IPS DF 19.7 (cell line): ENCODE measurements at regions not wholly inside any gene's neighbourhood (a gene's known extent, or its start where the extent isn't known, plus 50 kb on each side); places are given as distances from the start of the nearest gene placed in this dataset.
"Not testable (repeated sequence)": the region's sequence is repeated elsewhere in the genome, so short reads cannot be mapped to it uniquely, and the experiment has no call there.

Source experiments
- DNase-seq: peaks from one replicate; pipeline ENCODE4 v3.0.0-alpha.2; 2013; ENCODE audit warnings: low read depth, low spot score

DNA sequence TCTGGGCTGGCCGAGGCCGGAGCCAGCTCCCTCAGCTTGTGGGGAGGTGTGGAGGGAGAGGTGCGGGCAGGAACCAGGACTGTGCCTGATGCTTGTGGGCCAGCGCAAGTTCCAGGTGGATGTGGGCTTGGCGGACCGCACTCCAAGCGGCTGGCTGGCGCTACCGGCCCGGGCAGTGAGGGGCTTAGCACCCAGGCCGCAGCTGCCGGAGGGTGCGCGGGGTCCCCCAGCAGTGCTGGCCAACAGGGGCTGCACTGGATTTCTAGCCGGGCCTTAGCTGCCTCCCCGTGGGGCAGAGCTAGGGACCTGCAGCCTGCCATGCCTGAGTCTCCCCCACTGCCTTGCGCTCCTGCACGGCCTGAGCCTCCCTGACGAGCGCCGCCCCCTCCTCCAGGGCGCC lies 242.8 kb downstream of the CCSER2 start:
- no peak for DNase-seq

DNA sequence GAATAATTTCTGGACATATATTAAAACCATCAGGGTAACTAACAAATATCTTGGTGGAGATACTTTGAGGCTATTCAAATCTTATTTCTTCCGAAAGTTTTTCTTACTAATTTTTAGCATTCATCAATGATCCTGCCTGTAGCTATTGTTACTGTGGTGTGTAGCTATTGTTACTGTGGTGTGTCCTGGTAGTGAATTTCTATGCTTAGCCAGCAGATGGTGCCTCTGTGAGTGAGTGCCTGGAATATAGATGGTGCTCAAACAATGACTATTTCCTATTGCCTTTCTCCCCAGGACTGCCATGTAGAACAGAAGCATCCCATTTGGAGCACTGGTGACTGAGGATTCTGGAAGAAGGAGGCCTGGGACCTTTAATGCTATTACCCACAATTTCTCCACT lies 245.7 kb downstream of the CCSER2 start:
- no peak for DNase-seq

DNA sequence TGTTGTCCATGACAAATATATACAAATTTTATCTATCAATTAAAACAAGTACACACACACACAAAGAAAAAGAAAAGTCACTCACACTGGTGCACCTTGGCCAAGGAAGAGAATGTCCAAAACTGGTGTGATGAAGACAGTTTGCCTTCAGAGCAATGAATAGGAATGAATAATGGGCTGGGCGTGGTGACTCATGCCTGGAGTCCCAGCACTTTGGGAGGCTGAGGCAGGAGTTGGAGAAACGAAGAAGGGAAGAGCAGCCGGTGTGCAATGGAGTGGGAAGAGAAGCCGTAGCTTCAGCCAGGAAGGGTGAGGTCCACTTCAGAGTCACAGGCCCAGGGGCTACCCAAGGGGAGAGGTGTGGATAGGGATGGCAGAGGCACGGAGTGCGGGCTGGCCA lies 253.6 kb downstream of the CCSER2 start:
- no peak for DNase-seq

DNA sequence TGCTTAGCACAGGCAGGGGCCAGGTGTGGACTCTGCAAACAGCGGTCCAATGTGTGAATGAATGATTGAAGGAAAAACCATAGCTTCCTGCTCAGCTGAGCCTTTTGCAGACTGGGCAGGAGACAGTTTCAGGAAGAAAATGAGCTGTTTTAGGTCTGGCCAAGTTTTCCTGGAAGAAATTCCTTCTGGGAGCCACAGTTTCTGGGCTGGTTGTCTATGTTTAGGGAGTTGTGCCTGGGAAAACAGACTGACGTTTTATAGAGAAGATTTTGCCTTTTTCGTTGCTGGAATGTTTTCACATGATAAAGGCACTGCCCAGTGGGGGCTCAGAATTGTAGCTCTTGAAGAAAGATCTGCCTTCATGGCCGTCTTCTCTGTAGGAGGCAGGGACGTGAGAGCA lies 255.1 kb downstream of the CCSER2 start:
- DNase-seq, result no peak

DNA sequence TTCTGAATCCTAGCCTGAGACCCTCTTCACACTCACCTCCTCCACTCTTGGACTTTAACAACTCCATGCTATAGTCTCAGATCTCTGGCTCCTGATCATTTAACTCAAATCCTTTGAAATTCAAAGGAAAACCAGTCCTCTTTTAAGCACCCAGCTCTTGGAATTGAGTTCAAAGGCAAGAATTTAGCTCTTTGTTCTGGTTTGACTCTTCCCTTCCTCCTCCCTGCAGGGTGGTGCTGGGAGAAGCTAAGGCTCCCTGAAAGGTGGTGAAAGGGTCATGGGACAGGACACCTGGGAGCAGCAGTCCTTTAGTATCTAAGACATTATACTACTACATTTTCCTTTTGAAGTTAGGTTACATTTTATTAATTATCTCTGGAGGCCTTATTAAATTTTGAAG lies 259.4 kb downstream of the CCSER2 start:
- DNase-seq, result peak; percentile 45

DNA sequence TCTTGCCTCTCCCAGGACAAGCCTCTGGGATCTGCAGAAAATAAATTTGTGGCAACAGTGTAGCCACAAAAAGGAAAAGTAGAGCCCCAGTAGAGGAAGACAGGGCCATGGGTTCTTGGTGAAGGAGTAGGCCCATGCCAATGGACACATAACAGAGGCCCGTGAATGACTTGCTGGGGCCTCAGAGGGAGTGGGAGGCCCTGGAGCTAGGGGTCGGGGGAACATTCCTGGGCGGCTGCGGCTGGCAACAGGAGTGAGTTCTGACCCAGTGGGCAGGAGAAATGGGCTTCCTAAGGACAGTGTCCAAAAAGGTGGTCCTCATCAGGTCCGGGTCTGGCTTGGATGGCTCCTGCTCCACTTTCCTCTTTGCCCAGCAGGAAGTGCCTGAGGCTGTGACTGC lies 260.0 kb downstream of the CCSER2 start:
- no peak for DNase-seq

DNA sequence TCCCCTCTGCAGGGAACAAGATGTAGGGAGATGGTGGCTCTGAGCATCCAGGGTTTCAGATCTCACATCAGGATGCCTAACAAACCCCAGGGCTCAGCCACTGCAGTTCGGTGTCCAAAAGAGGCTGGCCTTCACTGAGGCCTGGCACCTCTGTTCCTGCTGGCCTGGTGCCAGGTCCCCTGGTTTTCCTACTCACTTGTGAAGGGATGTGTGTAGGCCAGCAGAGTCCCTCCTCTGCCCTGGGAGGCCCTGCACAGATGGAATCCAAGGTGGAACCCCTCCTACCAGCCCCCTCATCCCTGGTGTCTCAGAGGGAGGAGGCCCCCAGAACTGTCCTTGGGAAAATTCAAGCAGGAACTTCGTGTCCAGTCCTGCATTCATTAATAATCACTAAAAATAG lies 260.6 kb downstream of the CCSER2 start:
- DNase-seq, result no peak

DNA sequence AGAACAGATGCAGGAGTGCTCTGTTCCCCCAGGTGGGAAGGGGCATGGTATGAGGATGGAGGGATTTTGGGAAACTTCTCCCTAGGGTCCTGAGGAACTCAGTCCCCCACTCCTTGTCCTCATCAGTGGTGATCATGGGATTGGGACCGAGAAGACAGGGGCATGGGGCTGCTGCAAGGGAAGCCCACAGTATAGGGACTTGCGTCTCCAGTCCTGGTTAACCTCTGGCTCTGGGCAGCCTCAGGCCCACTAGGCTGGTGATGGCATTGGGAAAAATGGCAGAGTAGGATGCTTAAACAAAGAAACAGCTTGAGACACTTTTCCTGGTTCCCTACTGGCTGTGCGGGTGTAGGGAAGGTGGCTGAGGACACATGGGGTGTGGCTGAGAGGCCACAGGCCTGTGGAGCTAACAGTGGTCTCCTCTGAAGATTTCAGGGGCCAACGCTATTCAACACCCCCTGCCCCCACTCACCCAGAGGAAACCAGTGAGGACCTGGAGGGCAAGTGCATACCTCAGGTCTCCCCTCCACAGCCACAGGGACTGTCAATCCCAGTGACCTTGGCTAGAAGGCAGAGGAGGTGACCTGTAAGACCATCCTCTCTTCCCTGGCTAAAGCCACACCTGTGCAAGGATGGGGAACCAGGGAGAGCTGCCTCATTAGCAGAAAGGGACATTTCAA lies 261.3 kb downstream of the CCSER2 start:
- no peak for DNase-seq

DNA sequence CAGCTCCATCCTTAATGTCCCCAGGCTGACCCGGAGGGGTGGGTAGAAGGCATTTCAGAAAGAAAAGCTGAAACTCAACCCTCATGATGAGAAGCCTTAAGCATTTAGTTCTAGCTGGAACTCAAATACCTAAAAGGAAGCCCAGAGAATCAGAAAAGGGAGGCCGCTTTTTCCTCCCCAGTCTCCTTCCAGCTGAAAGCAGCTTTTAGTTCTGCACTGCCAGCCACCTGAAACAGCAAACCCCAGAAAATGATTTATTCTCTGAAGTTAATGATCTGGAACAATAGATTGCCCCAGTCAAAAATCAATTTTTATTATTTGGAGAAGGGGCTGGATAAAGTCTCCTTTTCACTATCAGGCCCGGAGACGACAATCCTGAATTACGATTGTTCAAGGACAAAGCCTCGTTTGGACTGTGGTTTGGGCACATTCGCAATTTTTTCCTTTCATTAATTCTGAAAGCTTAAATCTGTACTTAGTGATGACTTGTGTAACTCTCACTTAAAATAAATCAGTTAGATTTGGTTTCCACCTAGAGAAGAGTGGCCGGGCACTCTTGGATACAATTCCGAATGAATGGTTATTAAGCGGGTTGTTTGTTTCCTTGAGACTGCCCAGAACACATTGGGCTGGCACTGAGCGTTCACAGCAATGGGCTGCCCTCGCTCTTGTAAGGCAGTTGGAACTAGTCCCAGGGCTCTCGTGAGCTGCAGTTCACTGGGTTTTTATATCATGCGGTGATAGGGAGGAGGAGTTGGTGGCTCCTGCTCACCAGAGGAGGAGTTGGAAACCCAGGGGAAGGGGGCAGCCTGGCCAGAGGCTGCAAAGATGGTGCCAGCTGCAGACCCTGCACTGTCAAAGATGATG lies 262.2 kb downstream of the CCSER2 start:
- DNase-seq, result no peak

DNA sequence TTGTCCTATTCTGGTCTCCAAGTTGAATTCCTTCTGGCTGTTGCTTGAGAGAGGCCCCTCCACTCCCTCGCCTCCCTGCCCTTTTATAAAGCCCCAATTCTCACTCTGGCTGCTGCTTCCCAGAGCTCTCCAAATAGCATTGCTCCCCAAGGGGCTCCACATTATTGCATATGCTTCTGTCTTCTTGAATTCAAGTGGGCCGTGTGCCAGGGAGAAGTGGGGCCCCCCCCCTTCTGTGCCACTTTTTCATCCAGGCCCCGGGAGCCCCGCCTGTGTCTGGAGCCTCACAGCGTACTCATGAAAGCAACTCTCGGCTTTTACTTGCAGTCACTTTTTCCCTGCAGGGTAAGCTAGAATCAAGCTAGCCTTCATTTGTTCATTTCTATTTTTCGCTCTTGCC lies 265.1 kb downstream of the CCSER2 start:
- no peak for DNase-seq

DNA sequence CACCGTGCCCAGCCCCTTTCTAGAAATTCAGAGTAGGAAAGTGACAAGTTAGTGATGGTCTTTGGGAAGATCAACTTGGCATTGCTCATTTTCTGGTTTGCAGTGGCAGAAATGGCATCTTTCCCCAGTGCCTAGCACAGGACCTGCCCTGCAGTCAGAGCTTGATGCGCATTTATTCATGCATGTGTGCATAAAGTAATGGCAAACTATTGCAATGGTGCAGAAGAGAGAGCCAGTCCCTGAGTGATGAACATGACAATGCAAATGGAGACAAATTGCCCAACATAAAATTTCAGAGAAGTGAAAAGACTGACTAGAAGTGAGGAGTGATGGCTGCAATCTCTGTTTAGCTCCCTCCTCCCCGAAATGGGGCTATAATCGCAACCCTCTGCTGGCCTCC lies 268.2 kb downstream of the CCSER2 start:
- no peak for DNase-seq

DNA sequence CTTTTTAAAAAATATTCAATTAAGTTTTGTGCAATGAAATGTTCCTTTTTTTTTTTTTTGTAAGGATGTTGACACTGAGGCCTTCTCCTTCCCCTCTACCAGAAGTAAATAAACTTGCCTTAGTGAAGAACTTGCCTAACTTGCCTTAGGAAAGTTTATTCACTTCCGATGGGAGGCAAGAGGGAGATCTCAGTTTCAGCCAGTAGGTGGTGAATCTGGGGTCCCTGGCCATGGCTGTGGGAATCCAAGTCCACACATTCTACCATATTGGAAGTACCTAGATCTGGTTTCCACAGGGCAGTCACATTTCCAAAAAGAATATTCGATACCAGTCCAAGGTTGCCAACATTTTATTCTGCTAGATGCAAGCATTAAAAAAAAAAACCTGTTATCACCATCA lies 270.9 kb downstream of the CCSER2 start:
- DNase-seq, result no peak

DNA sequence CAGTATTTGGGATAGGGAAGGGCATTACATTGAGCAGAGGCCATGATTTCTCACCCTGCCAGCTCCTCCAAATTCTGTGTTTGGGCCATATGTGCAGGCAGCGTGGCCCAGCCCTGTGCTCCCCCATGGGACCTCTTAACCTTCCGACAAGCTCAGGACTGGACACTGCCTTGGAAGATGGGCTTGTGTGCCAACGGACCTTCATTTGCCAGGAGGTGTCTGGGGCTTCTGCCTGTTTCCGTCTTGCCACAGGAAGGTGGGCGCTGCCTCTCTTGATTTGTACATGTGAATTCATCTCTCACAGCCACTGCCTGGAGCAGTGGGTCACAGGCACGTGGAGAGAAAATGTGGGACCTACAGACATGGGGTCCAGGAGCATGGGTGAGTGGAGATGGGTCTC lies 272.6 kb downstream of the CCSER2 start:
- no peak for DNase-seq

DNA sequence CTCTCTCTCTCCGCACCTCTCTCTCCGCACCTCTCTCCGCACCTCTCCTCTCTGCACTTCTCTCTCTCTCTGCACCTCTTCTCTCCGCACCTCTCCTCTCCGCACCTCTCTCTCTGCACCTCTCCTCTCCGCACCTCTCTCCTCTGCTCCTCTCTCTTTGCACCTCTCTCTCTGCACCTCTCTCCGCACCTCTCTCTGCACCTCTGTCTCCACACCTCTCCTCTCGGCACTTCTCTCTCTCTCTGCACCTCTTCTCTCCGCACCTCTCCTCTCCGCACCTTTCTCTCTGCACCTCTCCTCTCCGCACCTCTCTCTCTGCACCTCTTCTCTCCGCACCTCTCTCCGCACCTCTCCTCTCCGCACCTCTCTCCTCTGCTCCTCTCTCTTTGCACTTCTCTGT lies 274.2 kb downstream of the CCSER2 start:
- DNase-seq, result not testable (repeated sequence)

DNA sequence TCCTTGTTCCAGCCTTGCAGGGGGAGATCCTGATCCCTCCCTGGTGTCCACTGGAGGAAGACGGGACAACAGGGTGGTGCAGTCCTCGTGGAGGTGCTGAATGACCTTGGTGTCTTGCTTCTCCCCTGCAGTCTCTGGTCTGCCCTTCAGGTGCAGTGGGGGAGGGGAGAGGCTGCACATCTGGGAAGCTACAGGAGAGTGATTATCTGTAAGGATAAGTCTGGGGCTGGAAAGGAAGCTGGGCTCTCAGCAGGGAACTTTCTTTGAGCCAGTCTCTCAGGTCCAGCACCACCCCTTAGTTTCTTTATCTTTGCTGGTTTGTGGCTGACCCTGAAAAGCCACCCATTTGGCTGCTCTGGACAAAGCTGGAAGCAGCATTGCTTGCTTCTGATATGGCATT lies 275.6 kb downstream of the CCSER2 start:
- no peak for DNase-seq

DNA sequence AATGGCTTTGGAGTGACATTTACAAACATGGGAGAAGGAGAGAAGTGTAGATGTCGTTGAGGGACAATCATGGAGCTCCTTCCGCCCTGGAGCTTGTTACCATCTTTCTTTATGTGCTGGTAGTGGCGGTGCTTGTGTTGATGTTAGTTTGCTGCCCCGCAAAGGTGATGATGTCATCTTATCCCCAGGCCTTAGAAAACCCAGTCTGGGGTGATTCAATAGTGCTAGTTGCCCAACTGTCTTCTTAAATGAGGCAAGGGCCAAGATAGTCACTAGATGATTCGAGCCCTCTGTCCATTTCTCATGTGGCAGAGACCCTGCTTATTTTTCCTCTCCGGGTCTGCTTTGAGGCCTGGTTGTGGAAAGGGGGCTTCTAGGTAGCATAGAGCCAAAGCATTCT lies 277.4 kb downstream of the CCSER2 start:
- no peak for DNase-seq

DNA sequence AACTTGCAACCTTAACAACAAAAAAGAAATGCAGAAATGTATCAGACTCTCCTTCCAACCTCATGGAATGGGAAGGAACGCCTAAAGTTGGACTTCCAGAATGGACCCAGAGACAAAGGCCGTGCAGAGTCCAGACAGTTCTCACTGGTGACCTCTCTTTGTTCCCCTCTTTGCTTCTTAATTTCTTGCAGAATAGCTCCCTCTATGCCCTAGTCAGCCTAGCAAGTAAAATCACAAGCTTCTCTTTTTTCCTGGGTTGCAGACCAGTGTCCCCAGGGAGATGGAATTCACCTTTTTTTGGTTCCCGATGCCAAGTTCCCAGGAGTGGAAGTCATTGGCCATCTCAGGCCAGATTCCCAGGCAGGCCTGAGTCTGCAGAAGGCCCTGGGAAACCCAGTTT lies 278.0 kb downstream of the CCSER2 start:
- no peak for DNase-seq

DNA sequence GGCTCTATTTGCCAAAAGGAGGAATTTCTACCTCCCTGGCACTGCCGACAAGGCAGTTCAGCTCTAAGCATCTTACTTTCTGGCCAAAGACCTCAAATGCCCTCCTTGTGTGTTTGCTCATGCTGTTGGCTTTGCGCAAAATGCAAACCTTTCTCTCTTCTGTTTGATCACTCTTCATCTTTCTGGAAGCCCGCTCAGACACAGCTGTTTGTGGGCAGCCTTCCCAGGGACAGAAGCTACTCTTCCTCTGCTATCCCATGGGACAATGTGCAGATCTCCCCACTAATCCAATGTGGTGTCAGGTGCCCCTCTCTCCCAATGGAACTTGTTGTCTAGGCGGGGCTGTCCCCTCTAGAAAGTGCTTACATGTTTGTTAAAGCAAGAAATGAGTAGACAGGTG lies 278.7 kb downstream of the CCSER2 start:
- DNase-seq, result no peak

DNA sequence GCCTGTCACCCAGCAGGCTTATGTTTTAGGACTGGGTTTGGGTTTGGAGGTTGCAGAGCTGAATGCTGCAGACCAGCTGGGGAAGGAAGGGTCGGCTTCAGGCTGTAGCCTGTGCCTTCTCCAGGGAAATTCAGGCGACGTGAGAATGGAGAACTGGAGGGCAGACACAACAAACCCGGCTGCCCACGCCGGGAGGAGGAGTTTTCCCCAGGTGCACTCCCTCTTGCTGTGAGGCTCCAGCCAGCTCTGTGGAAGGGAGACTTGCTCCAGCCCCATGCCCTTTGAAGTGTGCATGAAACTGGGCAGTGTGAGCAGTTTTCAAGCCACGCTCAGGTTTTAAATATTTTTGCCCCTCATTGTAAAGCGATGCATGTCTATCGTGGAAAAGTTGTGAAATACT lies 279.1 kb downstream of the CCSER2 start:
- DNase-seq, result no peak

DNA sequence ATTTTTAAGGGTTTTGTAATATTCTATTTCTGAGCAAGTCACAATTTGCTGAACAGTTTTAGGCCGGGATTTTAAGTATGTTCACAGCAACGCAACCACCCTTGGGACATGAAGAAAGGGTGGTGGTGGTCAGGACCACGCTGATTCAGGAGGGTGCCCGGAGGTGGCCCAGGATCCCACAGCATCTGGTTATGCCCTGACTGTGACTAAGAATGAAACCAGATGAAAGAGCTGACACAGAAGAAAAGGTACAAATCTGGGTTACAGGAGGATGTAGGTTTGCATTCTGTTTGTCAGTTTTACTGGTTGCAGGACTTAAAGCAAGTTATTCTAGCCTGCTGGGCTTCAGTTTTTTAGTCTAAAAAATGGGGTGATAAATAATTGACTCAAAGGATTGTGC lies 279.7 kb downstream of the CCSER2 start:
- DNase-seq, result no peak

DNA sequence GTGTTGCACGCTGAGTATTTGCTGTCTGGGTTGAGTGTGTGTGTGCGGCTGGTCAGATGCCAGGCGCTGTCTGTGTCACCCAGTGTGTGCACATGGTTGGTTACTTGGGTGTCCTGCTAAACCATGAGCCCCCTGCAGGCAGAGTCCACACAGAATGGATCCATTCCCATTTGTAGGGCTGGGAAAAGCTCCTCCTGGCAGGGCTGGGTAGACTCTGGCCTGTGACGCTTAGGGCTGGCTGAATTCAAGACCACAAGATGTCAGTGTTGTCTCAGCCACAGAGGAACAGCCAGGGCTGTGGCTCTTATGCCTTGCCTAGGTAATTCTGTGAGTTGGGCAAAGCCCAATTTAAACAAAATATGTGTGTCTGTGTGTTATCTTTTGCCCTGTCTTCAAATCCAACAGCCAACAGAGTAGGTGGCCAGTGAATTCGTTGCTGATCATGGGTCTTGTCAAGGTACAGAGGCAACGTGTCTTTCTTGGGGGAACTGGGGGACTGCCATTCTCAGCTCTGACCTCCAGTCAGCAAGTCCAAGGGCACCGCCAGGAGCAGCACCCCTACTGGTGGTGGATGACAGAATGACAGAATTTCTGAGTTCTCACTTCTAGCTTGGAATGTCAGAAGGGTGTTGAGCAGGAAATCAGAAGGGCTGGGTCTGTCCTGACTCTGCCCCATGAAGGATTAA lies 285.1 kb downstream of the CCSER2 start:
- DNase-seq, result peak; percentile 85

DNA sequence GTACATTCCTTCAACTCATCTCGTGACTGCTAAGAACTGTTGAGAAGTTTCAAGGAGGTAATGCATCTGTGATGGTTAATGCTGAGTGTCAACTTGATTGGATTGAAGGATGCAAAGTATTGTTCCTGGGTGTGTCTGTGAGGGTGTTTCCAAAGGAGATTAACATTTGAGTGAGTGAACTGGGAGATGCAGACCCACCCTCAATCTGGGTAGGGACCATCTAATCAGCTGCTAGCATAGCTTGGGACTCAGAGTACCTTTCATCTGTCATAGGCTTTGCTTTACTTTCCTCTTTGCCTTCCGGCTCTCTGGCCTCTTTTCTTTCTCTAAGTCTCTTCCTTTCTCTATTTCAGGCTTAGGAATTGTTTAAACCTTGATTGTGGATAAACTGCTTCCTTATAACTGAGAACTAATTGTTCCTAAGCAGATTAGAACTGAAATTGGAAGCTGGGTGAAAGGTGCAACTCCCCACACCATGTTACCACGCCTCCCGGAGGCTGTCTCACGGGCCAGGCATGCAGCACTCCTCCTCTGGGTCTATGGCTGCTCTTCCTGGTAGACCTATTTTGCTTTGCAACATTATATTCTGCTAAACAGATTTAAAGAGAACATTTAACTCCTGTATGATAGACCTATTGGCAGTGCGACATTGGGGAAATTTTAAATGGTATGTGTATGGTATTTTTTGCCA lies 298.2 kb downstream of the CCSER2 start:
- DNase-seq, result no peak
